Stimulated activated CD8-positive, alpha-beta memory T cell treated with anti-CD3 and anti-CD28 coated beads, Interleukin-7, amount 100 ng/mL, for 48 hours (primary cell): ENCODE measurements at regions not wholly inside any gene's neighbourhood (a gene's known extent, or its start where the extent isn't known, plus 50 kb on each side); places are given as distances from the start of the nearest gene placed in this dataset.
"Not testable (repeated sequence)": the region's sequence is repeated elsewhere in the genome, so short reads cannot be mapped to it uniquely, and the experiment has no call there.

Experiments
- DNase-seq, 2 donors: peaks; one replicate each; pipeline ENCODE4 v3.0.0-alpha.2; 2020; ENCODE audit warnings: low read depth in 1 of 2; ENCODE audit errors: extremely low read depth in 1 of 2

- DNase-seq, result no peak
Measured at GRCh38 chr2:239866778-239867177, 158.4 kb downstream of the NDUFA10 start.

- DNase-seq, result no peak
Measured at GRCh38 chr2:239866350-239866749, 158.8 kb downstream of the NDUFA10 start.

- DNase-seq, result not testable (repeated sequence)
Measured at GRCh38 chr2:239865856-239866255, 159.3 kb downstream of the NDUFA10 start.

GRCh38 chr2:239865059-239865639, 160.0 kb downstream of the NDUFA10 start:
- no peak for DNase-seq

GRCh38 chr2:239864247-239865058, 160.7 kb downstream of the NDUFA10 start:
- no peak for DNase-seq

DNA sequence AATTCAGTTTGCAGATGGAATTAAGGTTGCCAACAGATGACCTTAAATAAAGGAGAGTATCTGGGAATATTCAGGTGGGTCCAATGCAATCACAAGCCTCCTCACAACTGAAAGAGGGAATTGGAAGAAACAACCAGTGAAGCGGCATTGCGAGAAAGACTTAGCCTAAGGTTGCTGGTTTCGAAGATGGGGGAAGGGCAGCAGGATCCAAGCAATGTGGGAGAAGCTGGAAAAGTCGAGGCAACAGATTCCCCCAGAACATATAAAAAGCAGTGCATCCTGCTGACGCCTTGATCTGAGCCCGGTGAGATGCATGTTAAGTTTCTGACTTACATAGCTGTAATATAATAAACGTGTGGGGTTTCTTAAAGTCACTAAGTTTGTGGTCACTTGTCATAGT, 162.5 kb downstream of the NDUFA10 start:
- DNase-seq, result no peak

GRCh38 chr2:239858179-239858578, 167.0 kb downstream of the NDUFA10 start:
- DNase-seq, result no peak

GRCh38 chr2:239857591-239857990, 167.6 kb downstream of the NDUFA10 start:
- no peak for DNase-seq

GRCh38 chr2:239856620-239857285, 168.4 kb downstream of the NDUFA10 start:
- DNase-seq, result no peak

DNA sequence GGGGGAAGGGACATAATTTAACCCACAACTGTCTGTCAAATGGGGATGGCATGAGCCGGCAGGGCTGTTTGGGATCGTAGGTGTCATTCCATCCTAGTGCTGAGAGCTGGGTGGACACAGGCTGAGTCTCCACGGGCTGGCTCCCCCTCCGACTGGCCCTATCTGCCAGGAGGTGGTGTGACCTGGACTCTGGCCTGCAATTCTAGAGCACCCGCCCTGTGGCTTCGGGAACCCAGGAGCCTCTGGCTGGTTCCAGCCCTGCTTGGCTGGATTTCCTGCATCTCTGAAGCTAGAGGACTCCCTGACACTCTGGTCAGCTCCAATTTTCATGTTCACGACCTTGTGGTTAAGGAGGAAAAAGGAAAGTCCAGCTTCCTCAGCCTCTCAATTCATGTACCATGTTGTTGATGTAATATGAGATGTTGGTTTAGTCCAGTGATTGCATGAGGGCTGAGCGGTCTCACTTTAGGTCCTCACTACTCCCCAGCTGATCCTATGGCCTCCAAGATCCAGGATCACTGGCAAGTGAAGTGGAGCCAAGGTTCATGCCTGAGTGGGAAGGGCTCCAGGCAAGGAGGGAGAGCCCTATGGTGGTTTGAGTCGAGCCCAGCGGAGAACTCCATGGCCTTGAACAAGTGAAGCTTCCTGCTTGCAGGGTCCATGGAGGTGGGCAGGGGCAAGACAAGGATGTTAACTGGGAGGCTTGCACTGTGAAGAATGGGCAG, 169.1 kb downstream of the NDUFA10 start:
- DNase-seq, result no peak

DNA sequence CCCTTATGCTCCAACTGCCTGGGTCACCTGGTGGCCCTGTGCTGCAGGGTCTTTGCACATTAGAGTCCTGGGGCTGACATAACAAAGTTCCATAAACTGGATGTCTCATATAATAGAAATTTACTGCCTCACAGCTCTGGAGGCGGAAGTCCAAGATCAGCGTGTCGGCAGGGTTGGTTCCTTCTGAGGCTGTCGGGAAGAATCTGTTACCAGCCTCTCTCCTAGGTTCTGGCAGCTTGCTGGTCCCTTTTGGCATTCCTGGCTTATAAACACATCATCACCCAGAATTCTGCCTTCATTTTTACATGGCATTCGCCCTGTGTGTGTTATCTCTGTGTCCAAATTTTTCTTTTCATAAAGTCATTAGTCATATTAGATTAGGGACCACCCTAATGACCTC, 170.5 kb downstream of the NDUFA10 start:
- no peak for DNase-seq

DNA sequence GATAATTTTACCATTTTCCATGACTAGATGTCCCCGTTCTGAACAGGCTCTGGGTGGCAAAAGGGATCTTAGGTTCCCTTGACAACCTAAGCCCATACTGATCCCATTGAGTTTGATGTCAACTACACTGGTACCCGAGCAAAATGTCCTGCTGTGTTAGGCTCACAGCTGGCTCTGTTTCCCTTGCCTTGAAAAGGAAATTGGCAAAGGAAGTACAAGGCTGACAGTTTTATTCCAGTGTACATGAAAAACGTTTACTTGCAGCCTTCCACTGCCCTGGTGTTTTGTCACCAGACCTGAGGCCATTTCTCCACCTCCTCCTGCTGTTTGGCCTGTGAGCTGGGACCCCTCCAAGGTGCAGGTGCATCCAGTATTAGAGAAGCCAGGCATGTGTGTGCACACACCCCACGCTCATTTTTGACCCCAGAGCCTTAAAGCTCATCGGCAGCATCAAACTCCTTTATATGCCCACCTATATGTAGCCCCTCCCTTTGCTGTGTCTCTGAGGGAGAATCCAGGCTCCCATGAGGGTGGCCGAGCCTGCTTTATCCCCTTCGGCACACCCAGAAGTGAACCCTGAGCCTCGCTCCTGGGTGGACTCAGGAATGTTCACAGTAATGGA, 171.3 kb downstream of the NDUFA10 start:
- no peak for DNase-seq

DNA sequence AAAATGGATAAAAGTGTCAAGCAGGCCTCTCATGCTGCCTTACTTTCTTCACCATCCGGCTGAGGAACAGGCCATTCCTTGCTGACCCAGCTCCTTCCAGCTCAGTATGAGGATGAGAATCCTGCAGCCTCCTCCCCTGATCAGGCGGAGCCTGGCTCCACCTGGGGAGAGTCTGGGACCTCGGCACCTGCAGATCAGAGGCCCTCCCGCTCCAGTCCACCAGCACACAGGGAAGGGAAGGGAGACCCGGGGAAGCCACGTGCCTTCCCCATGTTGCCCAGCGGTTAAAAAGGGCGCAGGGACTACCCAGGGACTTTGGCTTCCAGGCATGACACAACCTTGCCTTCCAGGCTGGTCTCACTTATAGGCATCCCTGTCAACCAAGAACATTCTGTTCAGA, 172.0 kb downstream of the NDUFA10 start:
- no peak for DNase-seq

DNA sequence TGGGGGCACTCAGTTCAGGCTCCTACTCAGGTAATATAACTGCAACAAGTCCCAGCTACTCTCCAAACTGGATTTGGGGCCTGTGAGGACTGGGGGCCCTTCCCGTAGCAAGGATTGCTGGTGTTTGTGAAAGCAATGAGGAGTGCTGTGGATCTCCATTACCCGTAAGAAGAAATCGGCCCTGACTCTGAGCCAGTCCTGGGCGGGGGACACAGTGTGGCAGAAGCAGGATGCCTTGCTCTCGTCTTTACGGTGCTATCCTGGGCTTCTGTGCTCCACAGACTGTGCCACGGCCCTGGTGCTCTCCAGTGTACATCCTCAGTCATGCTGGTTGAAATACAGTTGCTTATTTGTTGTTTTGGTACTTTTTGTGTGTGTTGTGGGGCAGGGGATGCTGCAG, 172.9 kb downstream of the NDUFA10 start:
- no peak for DNase-seq

DNA sequence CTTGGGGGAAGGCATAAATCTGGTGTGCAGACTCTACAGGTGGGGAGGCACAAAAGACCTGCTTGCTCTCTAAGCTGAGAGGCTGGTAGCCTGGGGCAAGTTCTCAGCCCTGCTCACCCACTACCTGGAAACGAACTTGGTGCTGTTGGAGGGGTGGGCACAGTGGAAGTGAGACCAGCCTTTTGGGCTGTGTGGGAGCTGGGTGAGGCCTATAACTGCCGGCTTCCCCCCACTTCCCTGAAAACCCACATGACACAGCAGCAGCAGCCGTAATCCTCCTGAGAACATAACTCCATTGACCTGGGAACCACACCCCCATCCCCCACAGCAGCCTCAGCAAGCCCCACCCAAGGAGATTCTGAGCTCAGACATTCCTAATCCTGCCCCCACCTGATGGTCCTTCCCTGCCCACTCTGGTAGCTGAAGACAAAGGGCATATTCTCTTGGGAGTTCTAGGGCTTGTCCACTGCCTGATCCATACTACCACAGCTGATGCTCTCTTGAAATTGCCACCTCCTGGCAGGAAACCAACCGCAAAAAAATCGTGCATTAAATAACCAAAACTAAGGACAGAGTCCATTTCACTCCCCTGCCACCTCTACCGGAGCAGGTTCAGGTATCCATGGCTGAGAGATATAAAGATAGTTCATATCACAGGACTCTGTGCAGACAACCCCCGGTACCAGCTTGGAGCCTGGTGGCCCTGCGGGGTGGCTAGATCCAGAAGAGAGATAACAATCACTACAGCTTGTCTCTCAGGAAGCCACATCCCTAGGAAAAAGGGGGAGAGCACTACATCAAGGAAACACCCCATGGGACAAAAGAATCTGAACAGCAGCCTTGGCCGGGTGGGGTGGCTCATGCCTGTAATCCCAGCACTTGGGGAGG, 178.1 kb downstream of the NDUFA10 start:
- no peak for DNase-seq

DNA sequence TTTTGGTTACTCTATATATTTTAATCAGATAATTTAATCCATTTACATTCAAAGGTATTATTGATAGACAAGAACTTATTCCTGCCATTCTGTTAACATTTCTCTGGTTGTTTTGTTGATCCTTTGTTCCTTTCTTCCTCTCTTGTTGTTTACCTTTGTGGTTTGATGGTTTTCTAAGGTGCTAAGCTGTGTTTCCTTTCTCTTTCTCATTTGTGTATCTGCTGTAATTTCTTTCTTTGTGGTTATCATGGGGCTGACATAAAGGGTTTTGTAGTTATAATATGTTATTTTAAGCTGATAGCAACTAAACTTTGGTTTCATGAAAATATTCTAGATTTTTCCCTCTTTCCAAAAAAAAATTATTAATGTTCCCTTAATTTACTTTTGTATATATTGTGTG, 179.2 kb downstream of the NDUFA10 start:
- DNase-seq, result no peak

- DNase-seq, result no peak
Measured at GRCh38 chr2:239839306-239839705, 185.8 kb downstream of the NDUFA10 start.

GRCh38 chr2:239836021-239836765, 188.9 kb downstream of the NDUFA10 start:
- no peak for DNase-seq

DNA sequence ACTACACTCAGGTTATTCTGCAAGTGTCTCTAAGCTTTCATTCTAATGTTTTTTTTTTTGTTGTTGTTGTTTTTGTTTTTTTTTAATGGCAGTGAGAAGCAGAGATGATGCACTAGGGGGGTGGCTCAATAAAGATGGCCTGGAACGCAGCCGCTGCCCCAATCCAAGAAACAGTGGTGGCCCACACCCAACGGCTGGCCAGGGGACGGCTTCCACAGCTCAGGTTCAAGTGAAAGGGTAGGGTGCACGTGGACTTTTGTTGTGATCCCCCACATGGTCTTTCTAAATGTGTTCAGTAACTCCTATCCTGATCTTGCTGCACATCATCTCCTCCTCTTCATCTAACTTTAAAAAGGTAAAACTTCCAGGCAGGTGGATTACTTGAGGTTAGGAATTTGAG, 190.1 kb downstream of the NDUFA10 start:
- DNase-seq, result no peak
